Activated CD8-positive, alpha-beta memory T cell treated with anti-CD3 and anti-CD28 coated beads for 24 hours (primary cell): ENCODE measurements at regions not wholly inside any gene's neighbourhood (a gene's known extent, or its start where the extent isn't known, plus 50 kb on each side); places are given as distances from the start of the nearest gene placed in this dataset.

Experiments used
- DNase-seq: peaks from one replicate; pipeline ENCODE4 v3.0.0-alpha.2; 2020

DNA sequence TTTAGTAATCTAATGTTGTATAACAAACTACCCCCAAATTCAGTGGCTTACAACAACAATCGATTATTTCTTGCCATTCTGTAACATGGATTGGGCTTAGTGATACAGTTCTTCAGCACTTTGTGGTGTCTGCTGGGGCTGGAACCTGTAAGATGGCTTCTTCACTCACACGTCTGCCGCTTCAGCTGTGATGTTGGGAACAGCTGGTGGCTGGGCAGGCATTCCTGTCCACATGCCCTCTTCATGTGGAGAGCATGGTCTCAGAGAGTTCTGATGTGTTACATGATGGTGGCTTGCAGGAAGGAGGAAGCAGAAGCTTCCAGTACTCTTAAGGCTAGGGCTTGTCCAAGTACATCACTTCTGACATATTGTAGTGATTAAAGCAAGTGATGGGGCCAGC is 276.9 kb downstream of the PTBP2 start:
- no peak for DNase-seq

DNA sequence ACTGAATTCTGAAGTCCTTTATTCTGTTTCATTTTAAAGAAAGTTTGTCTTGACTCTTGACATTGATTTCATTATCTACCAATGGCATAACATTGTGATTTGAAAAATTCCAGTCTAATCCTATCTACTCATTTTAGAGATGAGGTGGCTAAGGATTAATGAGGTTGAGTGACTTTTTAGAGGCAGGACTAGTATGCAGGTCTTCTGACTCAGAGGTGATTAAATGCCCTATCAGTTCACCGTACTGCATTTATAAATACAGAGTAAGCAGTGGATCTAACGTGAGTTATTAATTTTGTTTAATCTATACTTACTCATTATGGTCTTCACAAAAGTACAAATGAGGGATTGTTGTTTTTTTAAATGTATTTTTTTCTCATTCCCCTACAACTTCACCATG is 277.6 kb downstream of the PTBP2 start:
- DNase-seq = no peak

DNA sequence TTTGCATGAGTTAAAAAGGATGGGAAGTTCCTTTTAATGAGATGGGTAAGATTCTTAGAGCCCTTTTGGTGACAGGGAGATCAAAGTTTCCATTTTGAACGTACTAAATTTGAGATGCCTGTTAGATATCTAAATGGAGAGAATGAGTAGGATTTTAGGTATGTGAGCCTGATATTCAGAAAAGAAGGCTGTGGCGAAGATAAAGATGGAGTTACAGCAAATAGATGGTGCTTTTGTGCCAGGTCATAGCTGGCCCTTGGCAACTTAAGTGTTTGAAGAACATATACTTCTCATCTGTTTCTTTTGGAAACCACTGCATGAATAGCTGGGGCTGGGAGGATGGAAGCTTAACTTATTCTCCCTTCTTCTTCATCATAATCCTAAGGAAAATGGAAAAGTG is 282.5 kb downstream of the PTBP2 start:
- DNase-seq = no peak

DNA sequence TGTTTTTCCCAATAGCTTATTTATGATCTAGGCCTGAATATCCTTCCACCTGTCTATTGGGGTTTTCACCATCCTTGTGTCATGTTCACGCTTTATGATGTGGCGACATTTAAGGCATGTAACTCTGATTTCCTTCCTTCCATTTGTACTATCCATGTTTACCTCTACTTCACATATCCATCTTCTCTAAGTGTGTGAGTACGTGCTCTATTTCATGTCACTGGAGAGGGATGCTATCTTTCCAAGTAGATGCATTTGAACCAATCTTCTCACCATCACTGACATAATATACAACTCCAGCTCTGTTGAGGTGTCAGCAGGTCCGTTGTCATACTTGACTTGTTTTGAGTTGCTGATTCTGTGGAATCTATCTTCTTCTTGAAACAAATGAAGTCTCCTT is 283.2 kb downstream of the PTBP2 start:
- no peak for DNase-seq

DNA sequence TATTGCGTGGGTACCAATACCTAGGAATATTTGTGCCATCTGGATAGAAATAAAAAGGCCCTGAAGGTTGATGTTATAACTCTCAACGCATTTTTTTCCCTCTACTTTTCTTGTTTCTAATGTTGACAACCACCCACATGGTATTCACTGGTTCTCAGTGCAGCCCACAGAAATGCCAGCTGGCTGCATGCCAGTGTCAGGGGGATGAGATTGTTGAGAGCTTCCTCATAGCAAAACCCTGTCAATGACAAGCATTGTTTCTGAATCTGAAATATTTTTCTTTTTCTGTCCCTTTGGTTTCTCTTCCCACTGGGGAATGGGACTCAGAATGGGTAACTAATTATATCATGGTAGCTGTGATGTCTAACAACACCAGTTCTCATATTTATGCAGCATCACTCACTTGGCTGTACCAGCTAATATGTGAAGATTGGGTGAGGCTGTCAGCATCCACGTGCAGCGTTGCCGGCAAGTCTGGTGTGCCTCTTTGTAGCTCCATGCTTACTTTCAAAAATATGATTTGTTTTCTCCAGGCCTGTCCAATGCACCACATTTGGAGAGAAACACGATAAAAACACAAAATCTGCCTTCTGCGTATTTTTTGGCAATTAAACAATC is 284.6 kb downstream of the PTBP2 start:
- DNase-seq = no peak

DNA sequence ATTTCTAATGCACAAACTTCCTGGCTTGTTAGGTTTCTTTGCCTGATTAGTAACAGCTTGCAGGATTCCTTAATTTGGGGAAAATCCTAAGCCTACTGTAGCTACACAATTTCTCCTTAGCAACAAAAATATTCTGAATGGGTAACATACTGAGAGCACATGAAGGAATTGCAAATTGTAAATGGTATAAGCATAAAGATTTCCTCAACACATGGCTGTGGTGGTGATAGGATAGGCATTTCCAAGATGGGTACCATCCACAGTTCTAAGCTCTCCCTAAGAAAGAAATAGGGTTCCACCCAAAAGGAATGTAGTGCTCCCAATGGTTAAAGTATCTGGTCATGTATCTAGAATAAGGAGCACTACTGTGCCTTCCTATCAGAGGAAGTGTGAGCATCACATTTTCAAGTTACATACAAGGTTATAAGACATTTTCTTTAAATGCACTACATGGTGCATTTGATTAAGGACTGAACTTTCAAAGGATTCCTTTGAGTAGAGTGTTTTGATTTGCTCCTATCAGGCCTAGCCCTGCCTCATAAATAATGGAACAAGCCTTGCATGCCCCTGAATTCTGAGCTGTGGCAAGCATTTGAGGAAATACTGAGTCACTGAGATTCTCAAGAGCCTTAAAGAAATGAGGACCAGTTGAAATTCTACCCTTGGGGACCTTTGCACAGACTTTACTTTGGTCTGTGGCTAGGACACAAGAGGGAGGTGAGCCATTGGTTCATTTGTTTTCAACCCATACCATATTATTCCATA is 286.4 kb downstream of the PTBP2 start:
- no peak for DNase-seq

DNA sequence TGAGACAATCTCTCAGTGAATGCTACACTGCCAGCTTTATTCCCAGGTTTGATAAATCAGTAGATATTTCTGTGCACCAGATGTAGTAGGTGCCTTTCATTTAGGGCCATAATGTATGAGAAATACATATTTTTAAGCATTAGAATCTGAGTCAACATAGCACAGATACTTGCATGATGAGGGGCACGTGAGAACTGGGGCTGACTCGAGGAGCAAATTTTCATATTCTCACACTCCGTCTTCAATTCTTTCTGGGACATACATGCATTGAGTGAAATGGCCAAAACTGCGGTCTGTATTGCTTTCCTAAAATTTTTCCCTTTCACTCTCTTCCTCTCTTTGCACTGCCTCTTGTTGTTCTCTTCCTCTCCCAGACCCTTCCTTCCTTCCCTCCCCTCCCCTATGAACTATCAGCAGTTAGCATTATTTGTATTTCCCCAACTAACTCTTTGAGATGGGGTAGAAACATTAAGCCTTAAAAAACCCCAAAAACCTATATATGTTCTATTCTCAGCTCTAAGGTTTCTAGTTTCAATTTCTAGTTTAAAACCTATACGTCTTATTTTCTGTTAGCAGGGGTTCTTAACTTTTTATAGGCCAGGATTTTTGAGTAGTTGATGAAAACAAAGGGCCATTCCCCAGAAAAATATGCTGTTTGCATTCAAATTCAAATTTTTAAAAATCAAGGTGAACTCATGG is 289.1 kb downstream of the PTBP2 start:
- DNase-seq = no peak

DNA sequence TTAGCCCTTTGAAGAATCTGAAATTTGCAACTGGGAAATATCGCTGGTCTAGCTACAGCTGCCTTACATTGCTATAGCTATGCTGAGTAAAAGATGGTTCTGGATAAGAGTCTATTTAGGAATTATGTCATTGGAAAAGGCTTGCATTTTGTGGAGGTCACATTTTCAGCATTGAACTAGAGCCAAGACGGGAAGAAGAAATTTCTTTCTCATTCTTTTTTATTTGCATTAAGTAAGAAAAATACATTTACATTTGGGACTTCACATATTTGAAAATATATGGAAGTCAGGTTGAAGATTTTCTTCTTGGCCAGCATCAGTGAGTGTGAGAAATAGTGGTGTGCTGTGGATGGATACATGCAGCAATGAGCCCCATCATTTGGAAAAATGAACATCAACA is 291.6 kb downstream of the PTBP2 start:
- DNase-seq = no peak

DNA sequence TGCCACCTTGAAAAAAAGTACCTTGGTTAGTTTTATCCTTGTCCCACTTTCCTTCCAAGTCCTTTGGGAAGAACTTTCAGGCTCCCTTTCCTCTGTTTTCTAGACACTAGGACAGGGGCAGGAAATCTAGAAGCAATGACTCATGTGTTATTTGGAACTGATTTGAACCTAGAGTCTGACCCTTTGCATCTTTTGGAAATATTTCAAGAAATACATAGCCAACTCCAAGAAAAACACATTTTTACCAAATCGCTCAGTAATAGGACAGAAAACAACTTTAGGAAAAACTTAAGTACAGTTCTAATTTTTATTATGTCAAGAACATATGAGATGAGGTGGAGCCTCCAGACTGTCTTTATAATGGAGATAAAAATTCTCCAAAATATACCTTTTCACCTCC is 292.4 kb downstream of the PTBP2 start:
- no peak for DNase-seq

DNA sequence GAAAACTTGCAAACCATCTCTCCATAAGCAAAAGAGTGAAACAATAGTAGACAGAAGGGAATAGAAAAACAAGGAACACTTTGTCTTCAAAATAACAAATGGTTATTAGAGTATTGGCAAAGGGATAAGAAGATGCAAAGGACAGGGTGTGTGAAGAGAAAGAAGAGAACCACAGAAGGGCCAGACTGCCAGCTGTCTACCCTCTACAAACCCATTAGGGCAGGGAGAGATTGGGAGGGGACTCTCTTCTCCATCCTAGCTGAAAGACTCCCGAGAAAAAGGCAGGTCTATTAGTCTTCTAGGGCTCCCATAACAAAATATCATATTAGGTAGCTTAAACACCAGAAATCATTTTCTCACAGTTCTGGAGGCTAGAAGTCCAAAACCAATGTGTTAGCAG is 292.8 kb downstream of the PTBP2 start:
- no peak for DNase-seq

DNA sequence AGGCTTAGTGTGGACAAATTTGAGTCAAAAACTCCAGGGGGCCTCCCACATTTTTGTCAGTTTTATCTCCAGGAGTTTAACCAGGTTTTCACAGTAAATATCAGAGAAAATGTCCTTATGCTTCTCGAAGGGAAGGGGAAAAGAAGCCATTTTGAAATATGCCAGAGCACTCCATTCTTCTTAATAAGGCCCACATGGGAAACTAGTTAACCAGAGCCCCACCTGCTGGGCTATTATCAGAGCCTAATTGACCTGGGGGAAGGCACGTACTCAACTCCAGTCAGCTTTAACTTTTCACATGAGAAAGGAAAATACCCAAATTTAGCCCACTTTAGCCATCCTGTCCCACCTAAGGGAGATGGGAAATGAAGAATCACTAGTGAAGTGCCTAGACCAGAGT is 296.3 kb downstream of the PTBP2 start:
- DNase-seq = no peak
